Upper lobe of left lung (tissue), 4 donors: ENCODE measurements at regions not wholly inside any gene's neighbourhood (a gene's known extent, or its start where the extent isn't known, plus 50 kb on each side); places are given as distances from the start of the nearest gene placed in this dataset.

Experiments
- CTCF ChIP-seq, 6 experiments: fragments of 450-650 bp in 4 of 6; fragments of 200-600 bp in 2 of 6; sonication (generic) in 2 of 6; IDR thresholded peaks; one replicate each; pipeline ENCODE4 v1.5.1; 2016 to 2019; ENCODE audit warnings: antibody characterized with exemption in 6 of 6
- EP300 ChIP-seq, 4 donors: sonication (generic); formaldehyde crosslinking; IDR thresholded peaks; one replicate each; pipeline ENCODE4 v1.5.1; 2017; ENCODE audit warnings: antibody characterized with exemption in 4 of 4, control low read depth in 2 of 4
- POLR2A ChIP-seq, 4 donors: fragments of 450-650 bp; IDR thresholded peaks; one replicate each; pipeline ENCODE4 v1.5.1; 2016 to 2017; ENCODE audit warnings: antibody characterized with exemption in 4 of 4, mild to moderate bottlenecking in 2 of 4
- POLR2AphosphoS5 ChIP-seq, 2 donors: sonication (generic); formaldehyde crosslinking; IDR thresholded peaks; one replicate each; pipeline ENCODE4 v1.5.1; 2017; ENCODE audit warnings: antibody characterized with exemption in 2 of 2

DNA sequence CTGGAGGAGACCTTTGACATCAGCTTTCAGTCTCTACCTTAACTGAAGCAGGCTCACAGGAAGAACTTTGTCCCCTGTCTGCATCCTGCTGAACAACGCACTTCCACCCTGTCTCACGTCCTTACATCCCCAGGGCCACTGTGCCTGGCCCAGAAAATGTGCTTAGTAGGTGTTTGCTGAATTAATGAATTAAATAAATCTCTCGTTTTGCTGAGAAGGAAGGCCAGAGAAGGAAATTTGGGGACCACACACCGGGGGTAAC, 54.3 kb upstream of the CREB3L1 start:
- TF ChIP-seq POLR2A (IDR thresholded peaks at IDR 0.05), result no peak
- TF ChIP-seq CTCF (IDR thresholded peaks at IDR 0.05), result no peak
- TF ChIP-seq EP300 (IDR thresholded peaks at IDR 0.05), result no peak
- TF ChIP-seq POLR2AphosphoS5 (IDR thresholded peaks at IDR 0.05), result no peak
